Amygdala (tissue), 56 donors: ENCODE measurements at regions not wholly inside any gene's neighbourhood (a gene's known extent, or its start where the extent isn't known, plus 50 kb on each side); places are given as distances from the start of the nearest gene placed in this dataset.
"Not testable (repeated sequence)": the region's sequence is repeated elsewhere in the genome, so short reads cannot be mapped to it uniquely, and the experiment has no call there.

Experiments
- DNase-seq, 56 donors: peaks; one replicate each; lab custom pipeline; 2025; lab: John Stamatoyannopoulos, UW

DNA sequence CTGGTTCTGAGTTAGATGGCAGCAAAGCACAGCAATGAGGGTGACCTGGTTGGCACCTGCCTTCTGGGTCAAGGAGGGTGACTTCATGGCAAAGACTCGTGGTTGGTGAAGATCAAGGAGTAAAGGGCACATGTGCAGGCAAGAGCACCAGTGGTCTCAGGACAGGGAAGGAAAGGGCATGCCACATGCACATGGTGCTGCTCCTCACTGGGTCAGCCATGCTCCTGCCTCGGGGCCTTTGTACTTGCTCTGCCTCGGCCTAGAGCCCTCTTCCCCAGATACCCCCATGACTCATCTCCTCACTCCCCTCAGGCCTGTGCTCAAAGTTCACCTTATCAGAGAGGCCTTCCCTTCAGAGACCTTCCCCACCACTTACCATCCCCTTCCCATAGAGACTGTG, 106.7 kb upstream of the KDM7A start:
- no peak for DNase-seq

DNA sequence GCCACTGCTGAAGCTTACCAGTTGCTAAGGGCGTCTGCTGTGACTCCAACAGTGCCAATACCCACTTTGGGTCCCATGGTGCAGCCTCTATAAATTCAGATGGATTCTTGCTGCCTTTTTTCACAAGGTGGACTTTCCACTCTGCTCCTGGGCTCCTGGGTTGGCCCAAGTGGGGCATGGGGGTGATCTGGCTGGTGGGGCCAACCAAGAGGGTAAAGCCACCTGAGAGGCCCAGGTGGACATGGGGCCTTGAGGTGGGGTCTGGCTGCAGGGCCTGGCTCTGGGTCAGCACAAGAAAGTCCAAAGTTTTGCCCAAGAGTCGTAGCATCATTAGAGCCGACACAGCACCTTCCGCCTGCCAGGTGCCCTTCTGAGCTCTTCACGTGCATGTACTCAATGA, 105.2 kb upstream of the KDM7A start:
- no peak for DNase-seq

DNA sequence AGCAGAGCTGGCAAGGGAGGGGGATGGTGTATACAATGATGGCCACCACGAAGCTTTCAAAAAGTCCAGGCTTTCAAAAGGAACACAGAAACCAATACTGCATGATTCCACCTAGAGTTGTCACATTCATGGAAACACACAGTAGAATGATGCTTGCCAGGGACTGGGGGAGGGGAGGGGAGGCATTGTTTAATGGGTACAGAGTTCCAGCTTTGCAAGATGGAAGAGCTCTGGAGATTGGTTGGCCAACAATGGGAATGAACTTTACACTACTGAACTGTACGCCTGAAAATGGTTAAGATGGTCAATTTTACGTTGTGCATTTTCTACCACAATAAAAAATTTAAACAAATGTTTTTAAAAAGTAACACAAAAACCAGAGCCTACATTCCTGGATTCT, 104.5 kb upstream of the KDM7A start:
- no peak for DNase-seq

DNA sequence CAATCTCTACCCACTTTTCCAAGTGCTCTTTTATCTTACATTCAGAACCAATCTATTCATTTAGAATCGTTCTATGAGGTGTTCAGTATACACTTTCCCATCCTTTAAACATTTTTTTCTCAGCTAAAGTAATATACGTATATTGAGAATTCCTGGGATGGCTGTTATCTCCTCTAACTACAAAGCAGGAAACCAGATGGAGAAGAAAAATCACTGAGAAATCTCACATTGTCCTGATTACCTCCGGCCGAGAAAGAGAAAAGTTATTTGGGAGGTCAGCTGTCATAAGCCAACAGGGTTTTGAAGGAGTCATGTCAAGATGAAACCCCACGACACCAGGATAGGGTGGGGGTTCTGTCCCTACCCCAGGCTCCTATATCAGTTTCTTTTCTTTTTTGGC, 99.2 kb upstream of the KDM7A start:
- no peak for DNase-seq

DNA sequence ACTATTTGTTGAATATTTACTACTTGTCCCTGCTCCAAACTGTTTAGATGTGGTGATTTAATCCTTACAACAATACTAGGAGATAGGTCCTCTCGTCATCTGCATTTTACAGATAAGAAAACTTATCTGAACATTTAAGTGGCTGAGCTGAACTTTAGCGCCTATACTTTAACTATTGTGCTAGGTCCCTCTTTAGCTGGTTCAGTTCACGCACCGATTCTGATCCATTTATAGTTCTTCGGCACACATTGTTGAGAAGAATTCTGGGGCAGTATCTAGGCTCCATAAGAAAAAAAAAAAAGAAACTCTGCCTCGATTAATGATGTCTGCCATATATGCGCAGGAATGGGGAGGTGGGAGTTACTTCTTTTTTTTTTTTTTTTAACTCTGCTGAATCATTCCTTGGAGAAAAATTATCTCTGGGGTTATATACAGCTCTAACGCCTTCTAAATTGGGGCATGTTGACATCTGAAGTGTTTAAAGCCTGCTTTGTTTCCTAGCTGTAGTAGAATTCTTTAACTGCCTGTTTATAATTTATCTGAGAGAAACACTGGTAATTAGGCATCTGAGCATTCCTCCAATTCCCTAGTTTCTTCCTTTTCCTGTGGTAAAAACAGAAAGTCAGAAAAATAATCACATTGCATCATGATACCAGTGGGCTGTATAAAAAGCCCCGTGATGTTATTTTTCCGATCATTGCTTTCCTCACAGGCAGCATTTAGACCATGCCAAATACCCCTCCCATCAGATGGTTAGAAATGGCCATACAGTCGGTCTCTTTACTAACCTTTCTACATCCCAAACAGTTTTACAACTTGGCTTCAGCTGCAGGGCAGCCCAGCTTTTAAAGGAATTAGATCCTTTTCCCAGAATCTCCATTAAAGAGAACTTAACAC, 98.5 kb upstream of the KDM7A start:
- no peak for DNase-seq

DNA sequence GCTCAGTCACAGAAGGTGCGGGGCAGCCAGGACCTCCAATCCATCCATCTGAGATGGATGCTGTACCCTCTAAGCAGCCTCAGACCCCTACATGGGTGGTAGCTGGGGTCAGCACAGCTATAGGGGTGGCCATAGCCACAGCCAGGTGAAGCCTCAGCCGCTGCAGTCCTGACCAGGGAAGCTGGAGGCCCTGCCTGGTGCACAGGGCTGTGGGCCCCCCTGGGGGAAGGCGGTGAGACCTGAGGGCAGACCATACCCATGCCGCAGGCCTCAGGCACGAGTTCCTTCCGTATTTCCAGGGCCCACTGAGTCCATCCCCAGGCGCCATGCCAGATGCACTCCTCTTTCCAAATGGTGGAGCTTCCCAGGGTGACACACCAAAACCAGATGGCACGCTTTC, 96.6 kb upstream of the KDM7A start:
- no peak for DNase-seq

DNA sequence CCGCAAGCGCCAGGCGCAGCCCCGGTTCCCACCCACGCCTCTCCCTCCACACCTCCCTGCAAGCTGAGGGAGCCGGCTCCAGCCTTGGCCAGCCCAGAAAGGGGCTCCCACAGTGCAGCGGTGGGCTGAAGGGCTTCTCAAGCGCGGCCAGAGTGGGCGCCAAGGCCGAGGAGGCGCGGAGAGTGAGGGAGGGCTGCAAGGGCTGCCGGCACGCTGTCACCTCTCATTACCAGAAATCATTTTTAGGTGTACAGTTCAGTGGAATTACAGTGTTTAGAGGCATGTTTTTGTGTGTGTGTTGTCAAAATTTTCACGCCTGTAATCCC, 94.8 kb upstream of the KDM7A start:
- not testable (repeated sequence) for DNase-seq

DNA sequence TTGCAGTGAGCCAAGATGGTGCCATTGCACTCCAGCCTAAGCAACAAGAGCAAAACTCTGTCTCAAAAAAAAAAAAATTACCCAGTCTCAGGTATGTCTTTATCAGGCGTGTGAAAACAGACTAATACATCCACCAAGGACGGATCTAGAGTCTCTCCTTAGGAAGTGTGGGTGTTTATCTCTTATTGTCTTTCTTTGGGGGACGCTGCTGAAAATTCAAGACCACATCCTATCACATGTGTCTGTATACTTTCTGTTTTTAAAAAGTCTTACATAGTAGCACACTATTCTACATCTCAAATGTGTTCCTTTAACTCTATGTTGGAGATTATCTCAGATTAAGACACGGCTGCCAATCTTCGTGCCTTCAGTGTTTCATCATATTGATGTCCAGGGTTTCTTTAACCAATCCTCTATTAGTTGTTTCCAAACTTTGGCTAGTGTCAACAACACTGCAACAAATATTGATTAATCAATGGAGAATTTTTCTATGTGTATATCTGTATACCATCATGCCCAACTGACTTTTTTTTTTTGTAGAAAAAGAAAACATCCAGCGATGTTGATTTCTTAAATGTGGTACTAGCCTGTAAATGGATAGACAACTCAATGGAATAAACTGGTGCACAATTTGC, 92.3 kb upstream of the KDM7A start:
- no peak for DNase-seq

DNA sequence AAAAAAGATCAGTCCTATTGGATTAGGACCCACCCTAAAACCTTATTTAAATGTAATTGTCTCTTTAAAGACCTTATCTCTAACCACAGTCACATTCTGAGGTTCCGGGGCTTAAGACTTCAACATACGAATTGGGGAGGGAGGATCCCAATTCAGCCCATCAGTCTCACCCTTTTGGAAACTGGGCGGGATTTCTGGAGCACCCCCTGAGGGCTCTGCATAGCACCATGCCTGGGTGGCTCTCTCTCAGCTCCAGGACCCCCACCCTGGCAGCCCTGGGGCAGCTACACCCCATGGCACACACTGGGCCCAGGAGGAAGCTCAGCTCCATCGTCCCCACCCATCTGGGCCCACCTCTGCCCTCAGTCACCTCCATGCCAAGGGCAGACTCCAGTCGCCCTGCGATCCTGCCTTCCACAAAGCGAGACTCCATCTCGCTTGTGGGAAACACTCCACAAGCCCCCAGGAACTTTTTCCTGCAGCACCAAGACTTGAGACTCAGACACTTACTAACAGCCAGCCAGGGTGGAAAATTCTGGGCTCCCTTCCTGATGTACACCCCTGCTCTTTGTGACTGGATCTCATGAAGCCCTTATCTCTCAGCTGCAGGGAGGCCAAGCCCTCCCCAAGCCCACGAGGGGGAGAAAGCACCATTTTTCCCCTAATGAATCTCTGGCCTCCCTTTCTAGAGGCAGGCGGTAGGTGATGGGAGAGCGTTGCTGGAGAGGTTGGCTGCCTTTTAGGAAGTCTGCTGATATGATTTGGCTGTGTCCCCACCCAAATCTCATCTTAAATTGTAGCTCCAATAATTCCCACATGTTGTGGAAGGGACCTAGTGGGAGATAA, 90.8 kb upstream of the KDM7A start:
- DNase-seq = no peak

DNA sequence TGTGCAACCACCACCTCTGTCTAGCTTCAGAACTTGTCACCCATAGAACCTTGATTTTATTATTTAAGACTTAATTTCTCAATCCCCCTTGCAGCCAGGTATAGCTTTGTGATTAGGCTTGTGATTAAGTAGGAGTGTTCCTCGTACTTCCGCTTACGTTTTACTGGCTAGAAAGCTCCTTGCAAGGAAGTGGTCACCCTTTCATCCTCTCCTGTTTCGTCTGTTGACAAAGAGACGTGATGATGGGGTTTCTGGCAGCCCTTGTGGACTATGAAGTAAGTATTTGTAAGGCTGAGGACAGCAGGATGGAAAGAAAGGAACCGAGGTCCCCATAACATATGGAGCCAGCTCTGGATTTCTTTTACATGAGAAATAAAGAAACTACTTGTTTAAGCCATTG, 86.5 kb upstream of the KDM7A start:
- no peak for DNase-seq

DNA sequence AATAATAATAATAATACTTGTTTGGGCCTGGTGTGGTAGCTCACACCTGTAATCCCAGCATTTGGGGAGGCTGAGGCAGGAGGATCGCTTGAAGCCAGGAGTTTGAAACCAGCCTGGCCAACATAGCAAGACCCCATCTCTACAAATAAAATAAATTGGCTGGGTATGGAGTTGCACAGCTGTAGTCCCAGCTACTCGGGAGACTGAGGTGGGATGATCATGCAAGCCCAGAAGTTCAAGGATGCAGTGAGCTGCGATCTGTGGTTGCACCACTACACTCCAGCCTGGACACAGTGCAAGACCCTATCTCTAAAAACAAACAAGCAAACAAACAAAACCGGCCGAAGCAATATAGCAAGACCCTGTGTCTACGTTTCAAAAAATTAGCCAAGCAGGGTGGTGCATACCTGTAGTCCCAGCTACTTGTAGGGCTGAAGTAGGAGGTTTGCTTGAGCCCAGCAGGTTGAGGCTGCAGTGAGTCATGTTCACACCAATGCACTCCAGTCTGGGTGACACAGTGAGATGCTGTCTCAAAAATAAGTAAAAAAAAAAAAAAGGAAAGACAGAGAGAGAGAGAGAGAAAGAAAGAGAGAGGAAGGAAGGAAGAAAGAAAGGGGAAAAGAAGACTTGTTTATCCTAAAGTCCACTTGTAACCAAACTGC, 85.6 kb upstream of the KDM7A start:
- no peak for DNase-seq

DNA sequence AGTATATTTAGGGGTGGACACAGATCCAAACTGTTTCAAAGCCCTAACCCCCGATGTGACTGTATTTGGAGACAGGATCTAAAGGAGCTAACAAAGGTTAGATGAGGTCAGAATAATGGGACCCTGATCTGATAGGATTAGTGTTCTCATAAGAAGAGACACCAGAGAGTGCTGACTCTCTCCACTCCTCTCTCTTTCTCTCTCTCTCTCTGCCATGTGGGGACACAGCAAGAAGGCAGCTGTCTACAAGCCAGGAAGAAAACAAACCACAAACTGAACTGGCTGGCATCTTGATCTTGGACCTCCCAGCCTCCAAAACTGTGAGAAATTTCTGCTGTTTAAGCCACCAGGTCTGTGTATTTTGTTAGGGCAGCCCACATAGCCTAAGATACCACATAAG, 84.7 kb upstream of the KDM7A start:
- DNase-seq = no peak

DNA sequence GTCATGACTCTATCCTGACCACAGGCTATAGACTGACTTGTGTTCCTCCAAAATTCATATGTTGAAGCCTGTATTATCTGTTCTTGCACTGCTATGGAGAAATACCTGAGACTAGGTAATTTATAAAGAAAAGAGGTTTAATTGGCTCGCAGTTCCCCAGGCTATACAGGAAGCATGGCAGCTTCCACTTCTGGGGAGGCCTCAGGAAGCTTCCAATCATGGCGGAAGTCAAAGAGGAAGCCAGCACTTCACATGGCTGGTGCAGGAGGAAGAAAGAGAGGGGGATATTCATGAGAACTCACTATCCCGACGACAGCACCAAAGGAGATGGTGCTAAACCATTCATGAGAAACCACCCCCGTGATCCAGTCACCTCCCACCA, 84.3 kb upstream of the KDM7A start:
- no peak for DNase-seq

DNA sequence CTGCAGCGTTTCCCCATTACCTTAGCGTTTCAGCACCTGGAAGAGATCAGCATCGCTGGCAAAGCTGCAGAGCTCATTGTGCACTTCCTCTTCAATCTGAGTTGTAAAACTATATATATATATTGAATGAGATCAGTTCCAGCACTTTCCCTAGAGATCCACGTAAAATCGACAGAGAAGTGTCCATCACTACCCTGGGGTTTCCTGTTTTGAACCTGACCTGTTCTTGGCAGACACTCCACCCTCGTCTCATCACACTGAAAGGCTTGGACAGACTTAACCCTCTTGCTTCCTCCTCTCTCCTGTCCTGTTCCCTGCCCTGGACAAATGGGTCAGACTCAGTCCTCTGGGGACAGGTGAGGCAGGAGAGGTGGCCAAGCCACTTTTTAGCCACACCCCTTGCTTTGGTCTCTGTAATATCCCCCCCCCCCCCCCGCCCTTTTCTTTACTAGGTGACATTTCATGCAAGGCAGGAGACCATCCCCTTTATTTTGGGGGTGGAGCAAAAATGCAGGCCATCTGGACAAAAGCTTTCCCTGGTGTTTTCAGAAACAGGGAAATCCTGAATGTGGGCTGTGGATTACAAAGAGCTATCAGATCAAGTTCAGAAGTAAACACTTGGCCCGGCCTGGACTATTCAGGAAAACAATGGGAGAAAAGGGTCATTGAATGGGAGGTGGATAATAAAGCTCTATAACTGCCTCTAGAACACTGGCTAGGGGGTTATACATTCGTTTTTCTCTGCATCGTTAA, 83.7 kb upstream of the KDM7A start:
- peak in 11 of 56 donors; percentile 3 to 53 (median 23) for DNase-seq

DNA sequence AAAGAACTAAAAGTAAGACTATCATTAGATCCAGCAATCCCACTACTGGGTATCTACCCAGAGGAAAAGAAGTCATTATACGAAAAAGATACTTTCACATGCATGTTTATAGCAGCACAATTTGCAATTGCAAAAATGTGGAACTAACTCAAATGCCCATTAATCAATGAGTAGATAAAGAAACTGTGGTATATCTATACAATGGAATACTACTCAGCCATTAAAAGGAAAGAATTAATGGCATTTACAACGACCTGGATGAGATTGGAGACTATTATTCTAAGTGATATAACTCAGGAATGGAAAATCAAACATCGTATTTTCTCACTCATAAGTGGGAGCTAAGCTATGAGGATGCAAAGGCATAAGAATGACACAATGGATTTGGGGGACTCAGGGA, 80.5 kb upstream of the KDM7A start:
- DNase-seq = not testable (repeated sequence)

DNA sequence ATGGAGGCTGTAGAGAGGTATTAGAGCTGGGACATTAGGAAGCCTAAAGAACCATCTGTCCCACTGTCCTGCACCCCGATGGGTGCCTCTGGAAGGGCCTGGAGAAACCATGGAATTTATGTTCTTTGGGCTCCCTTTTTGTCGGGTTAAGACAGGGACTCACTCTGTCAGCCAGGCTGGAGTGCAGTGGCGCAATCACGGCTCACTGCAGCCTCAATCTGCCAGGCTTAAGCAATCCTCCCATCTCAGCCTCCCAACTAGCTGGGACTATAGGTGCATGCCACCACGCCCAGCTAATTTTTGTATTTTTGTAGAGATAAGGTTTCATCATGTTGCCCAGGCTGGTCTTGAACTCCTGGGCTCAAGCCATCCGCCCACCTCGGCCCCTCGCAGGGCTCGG, 78.2 kb upstream of the KDM7A start:
- not testable (repeated sequence) for DNase-seq

DNA sequence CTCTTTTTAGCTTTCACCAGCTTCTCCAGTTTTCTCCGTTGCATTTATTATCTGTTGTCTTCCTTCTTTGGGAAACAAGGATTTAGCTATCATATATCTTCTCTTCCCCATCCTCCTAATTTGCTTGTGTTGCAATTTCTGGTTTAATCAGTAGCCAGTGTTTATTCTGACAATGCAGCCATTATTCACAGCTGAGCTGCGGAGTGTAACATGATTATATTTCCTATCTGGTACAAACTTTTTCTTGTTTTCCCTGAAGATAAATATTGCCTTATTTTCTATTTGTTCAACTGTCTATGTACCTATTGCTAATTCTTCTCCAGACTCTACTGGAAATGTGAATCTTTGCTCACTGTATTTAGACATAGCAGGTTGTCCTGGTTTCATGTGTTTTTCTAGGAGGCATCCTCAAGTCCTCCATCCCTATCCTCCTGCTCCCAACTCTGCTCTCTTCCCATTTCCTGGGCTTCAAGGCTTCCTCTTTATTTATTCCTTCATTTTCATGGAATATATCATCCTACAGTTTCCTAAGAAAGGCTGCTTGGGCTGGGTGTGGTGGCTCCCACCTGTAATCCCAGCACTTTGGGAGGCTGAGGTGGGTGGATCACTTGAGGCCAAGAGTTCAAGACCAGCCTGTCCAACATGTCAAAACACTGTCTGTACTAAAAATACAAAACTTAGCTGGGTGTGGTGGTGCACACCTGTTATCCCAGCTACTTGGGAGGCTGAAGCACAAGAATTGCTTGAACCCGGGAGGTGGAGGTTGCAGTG, 72.4 kb upstream of the KDM7A start:
- DNase-seq = peak in 2 of 56 donors; percentile 6 to 10

DNA sequence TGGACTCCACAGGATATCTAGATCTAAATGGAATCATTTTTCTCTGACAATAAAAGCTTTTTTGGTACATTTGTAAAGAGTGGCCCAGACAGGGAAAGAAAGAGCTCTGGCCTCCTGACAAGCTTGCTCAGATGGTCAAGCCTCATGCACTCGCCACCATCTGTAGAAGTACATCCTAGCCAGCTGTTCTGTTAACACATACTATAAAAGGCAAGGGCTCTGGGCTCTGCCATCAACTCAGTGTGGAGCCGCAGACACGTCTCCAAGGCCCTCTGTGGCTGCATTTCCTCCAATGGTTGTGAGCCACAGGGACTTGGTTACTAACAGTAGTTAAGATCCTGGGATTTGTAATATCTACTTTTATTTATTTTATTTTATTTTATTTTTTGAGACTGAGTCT, 70.8 kb upstream of the KDM7A start:
- DNase-seq = no peak

DNA sequence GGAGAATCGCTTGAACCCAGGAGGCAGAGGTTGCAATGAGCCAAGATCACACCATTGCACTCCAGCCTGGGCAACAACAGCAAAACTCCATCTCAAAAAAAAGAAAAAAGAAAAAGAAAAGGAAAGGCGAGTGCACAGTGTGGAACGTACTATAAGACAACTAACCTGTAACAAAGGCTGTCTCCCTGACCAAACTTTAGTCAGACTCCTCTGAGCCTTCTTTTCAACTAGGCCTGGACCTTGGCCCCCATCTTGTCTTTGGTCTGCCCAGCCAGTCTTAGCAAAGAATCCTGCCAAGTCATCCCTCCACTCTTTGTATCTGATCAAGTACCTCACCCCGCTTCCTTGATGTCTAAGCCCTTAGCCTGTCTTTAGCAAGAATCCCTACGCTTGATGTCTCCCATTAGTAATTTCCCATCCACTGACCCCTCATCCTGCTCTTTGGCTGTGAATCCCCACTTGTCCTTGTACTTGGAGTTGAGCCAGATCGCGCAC, 68.9 kb upstream of the KDM7A start:
- DNase-seq = no peak
